Kidney (tissue), 13 donors: ENCODE measurements at regions not wholly inside any gene's neighbourhood (a gene's known extent, or its start where the extent isn't known, plus 50 kb on each side); places are given as distances from the start of the nearest gene placed in this dataset.

ENCODE experiments used
- DNase-seq, 5 donors: peaks; one replicate each; pipeline ENCODE4 v3.0.0-alpha.2; 2013 to 2020
- FAIRE-seq: peaks from 2 replicates; lab custom pipeline; 2012; peaks lifted over from hg19 to GRCh38; lab: Jason Lieb, UNC
- H3K27ac ChIP-seq, 2 donors: one replicate each; pipeline ENCODE4 v1.7.0; 2013; ENCODE audit warnings: low read depth in 2 of 2, low read length in 2 of 2, inconsistent platforms in 1 of 2
- H3K27me3 ChIP-seq: one replicate; pipeline ENCODE4 v1.7.1; 2013; ENCODE audit warnings: low read length, inconsistent platforms; ENCODE audit not compliant: control insufficient read depth, insufficient read depth
- H3K36me3 ChIP-seq, 3 donors: one replicate each; pipeline versions ENCODE4 v1.7.0 to v1.7.1; 2013; ENCODE audit warnings: low read length in 3 of 3, control low read depth in 1 of 3, inconsistent platforms in 1 of 3; ENCODE audit not compliant: insufficient read depth in 3 of 3, control insufficient read depth in 2 of 3
- H3K4me1 ChIP-seq, 3 donors: one replicate each; pipeline versions ENCODE4 v1.7.0 to v1.7.1; 2013; ENCODE audit warnings: low read length in 3 of 3, inconsistent platforms in 1 of 3, low read depth in 1 of 3; ENCODE audit not compliant: control insufficient read depth in 2 of 3, insufficient read depth in 2 of 3
- H3K4me3 ChIP-seq, 3 donors: one replicate each; pipeline versions ENCODE4 v1.7.0 to v1.8.1; 2013; ENCODE audit warnings: low read length in 3 of 3, control low read depth in 1 of 3, inconsistent platforms in 1 of 3
- H3K9ac ChIP-seq, 3 donors: one replicate each; pipeline versions ENCODE4 v1.7.0 to v1.7.1; 2013; ENCODE audit warnings: low read length in 3 of 3, control low read depth in 1 of 3, inconsistent platforms in 1 of 3
- H3K9me3 ChIP-seq, 3 donors: one replicate each; pipeline versions ENCODE4 v1.7.0 to v1.7.1; 2013; ENCODE audit warnings: low read length in 3 of 3, control low read depth in 1 of 3, inconsistent platforms in 1 of 3; ENCODE audit not compliant: control insufficient read depth in 2 of 3, insufficient read depth in 1 of 3
- CTCF ChIP-seq: IDR thresholded peaks from 3 replicates; pipeline ENCODE4 v1.5.1; 2012; ENCODE audit warnings: mild to moderate bottlenecking, moderate library complexity, borderline replicate concordance; ENCODE audit not compliant: insufficient read depth; ENCODE audit errors: extremely low read depth
- intact Hi-C: fragments of 100-400 bp; cut with DNase I; formaldehyde crosslinking; loops from one replicate; pipeline ENCODE4 v1.11.1; 2022
- donor health status: control.
- donor health status: control.
- donor health status: control.
- donor health status: control.
- donor health status: control.
- donor health status: DM: yes; HTN: yes; CAD: no.
- donor health status: Normal renal cell carcinoma (clear cell type).

GRCh38 chr11:129695571-129696308 is 119.9 kb upstream of the TMEM45B start:
- intact Hi-C loops: no loop called here
- peak; percentile 63 for TF ChIP-seq CTCF
- no peaks in the 10 kb centered on the region for H3K9me3 ChIP-seq
- H3K27ac ChIP-seq: peak overlapping the region in 1 of 2 donors; percentile 72
- no peaks in the 10 kb centered on the region for H3K36me3 ChIP-seq
- H3K27me3 ChIP-seq: no peaks in the 10 kb centered on the region
- no peak for FAIRE-seq
- peak; percentile 86 to 93 (median 88) for DNase-seq
- H3K9ac ChIP-seq: no peak overlapping the region
- peaks cover 0 to 3% (median 0%) of the 10 kb centered on the region in 3 donors for H3K4me1 ChIP-seq
- H3K4me3 ChIP-seq: peak overlapping the region; percentile 54 to 68 (median 54)

GRCh38 chr11:129696309-129696989 is 119.2 kb upstream of the TMEM45B start:
- Histone ChIP-seq H3K9ac (no peak overlapping the region), H3K27me3 (no peaks in the 10 kb centered on the region), H3K9me3 (no peaks in the 10 kb centered on the region), H3K36me3 (no peaks in the 10 kb centered on the region), H3K4me3 (no peak overlapping the region), H3K27ac (no peak overlapping the region), H3K4me1 (peaks cover 0 to 3% (median 0%) of the 10 kb centered on the region in 3 donors)
- TF ChIP-seq CTCF: no peak
- DNase-seq (no peak), FAIRE-seq (no peak)
- intact Hi-C loops: no loop called here

GRCh38 chr11:129698212-129698611 is 117.4 kb upstream of the TMEM45B start:
- no peak overlapping the region for H3K27ac ChIP-seq
- no peaks in the 10 kb centered on the region for H3K9me3 ChIP-seq
- H3K36me3 ChIP-seq: no peaks in the 10 kb centered on the region
- TF ChIP-seq CTCF: no peak
- DNase-seq (no peak), FAIRE-seq (no peak)
- H3K4me1 ChIP-seq: peaks cover 0 to 3% (median 0%) of the 10 kb centered on the region in 3 donors
- H3K9ac ChIP-seq: no peak overlapping the region
- intact Hi-C loops: no loop called here
- H3K4me3 ChIP-seq: no peak overlapping the region
- no peaks in the 10 kb centered on the region for H3K27me3 ChIP-seq
